RWPE2 (cell line): ENCODE measurements at regions not wholly inside any gene's neighbourhood (a gene's known extent, or its start where the extent isn't known, plus 50 kb on each side); places are given as distances from the start of the nearest gene placed in this dataset.

Source experiments
- ATAC-seq: fragments of 200-7000 bp; cut with Tn5 transposase; 3 replicates; pipeline ENCODE4 v1.9.1; 2021; ENCODE audit warnings: low read depth
- DNase-seq: peaks from one replicate; pipeline ENCODE4 v3.0.0-alpha.2; 2020; ENCODE audit warnings: low spot score
- H3K27ac ChIP-seq: fragments of 450-650 bp; 2 replicates; pipeline ENCODE4 v1.5.1; 2017; ENCODE audit warnings: mild to moderate bottlenecking; ENCODE audit not compliant: poor library complexity, severe bottlenecking
- H3K27me3 ChIP-seq: fragments of 250-450 bp; sonication (Bioruptor Pico); 2 replicates; pipeline ENCODE4 v1.5.1; 2021; ENCODE audit warnings: mild to moderate bottlenecking, moderate library complexity; ENCODE audit not compliant: insufficient read depth, poor library complexity, severe bottlenecking
- H3K36me3 ChIP-seq: fragments of 250-450 bp; sonication (Bioruptor Pico); 2 replicates; pipeline ENCODE4 v1.5.1; 2020; ENCODE audit warnings: low read depth, mild to moderate bottlenecking, moderate library complexity
- H3K4me1 ChIP-seq: fragments of 250-450 bp; sonication (Bioruptor Pico); 2 replicates; pipeline ENCODE4 v1.5.1; 2021; ENCODE audit warnings: mild to moderate bottlenecking, moderate library complexity; ENCODE audit not compliant: insufficient read depth, poor library complexity, severe bottlenecking
- H3K4me3 ChIP-seq: fragments of 250-450 bp; sonication (Bioruptor Pico); 2 replicates; pipeline ENCODE4 v1.5.1; 2021; ENCODE audit warnings: mild to moderate bottlenecking, moderate library complexity; ENCODE audit not compliant: severe bottlenecking
- H3K9me3 ChIP-seq: fragments of 250-450 bp; sonication (Bioruptor Pico); 2 replicates; pipeline ENCODE4 v1.5.1; 2021; ENCODE audit warnings: mild to moderate bottlenecking, moderate library complexity; ENCODE audit not compliant: severe bottlenecking
- TF ChIP-seq, protein P1 (sequence below): fragments of 450-650 bp; IDR thresholded peaks from one replicate; pipeline ENCODE4 v1.5.1; 2017; ENCODE audit warnings: mild to moderate bottlenecking, moderate library complexity; ENCODE audit not compliant: poor library complexity, severe bottlenecking

DNA sequence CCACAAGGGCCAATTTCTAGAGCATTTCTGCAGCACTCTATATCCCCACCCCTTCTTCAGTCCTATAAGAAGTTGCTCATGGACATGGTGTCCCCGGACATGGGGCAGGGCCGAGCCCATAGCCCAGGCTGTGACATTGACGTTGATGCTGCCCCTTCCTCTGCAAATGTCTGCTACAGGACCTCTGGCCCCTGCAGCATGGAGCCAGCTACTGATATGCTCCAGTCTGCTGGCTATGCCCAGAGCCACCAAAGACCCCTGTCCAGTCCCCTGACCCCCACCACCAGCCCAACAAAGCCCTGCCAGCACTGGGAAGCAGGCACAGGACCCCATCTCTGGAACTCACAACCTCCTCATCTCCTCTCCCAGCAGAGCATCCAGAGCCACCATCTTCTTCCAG lies 120.1 kb upstream of the SMAD3 start:
- ATAC-seq (no peak), DNase-seq (peak; percentile 35)
- H3K36me3 ChIP-seq: no peaks in the 10 kb centered on the region

DNA sequence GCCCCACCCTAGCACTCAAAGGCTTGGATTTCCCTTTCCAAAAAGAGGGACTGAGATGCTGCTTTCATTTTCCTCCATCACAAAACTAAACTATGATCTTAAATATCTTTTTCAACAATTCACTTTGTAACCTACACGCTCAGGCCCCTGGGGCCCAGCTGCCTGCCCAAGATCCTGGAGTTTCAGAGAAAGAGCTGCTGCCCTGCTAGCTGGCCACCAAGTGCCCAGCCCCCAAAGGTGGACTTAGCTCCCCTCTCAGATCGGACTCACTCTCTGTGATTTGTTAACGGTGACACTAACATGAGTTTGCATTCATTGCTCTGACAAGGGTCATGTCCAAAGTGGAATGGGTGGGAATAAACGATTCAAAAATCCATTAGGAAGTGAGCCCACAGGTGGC lies 119.6 kb upstream of the SMAD3 start:
- H3K4me3 ChIP-seq: no peak overlapping the region
- no peaks in the 10 kb centered on the region for H3K4me1 ChIP-seq
- no peak overlapping the region for H3K27ac ChIP-seq
- H3K36me3 ChIP-seq: no peaks in the 10 kb centered on the region
- DNase-seq (no peak), ATAC-seq (no peak)
- no peaks in the 10 kb centered on the region for H3K27me3 ChIP-seq
- no peaks in the 10 kb centered on the region for H3K9me3 ChIP-seq
- TF ChIP-seq, protein P1, sequence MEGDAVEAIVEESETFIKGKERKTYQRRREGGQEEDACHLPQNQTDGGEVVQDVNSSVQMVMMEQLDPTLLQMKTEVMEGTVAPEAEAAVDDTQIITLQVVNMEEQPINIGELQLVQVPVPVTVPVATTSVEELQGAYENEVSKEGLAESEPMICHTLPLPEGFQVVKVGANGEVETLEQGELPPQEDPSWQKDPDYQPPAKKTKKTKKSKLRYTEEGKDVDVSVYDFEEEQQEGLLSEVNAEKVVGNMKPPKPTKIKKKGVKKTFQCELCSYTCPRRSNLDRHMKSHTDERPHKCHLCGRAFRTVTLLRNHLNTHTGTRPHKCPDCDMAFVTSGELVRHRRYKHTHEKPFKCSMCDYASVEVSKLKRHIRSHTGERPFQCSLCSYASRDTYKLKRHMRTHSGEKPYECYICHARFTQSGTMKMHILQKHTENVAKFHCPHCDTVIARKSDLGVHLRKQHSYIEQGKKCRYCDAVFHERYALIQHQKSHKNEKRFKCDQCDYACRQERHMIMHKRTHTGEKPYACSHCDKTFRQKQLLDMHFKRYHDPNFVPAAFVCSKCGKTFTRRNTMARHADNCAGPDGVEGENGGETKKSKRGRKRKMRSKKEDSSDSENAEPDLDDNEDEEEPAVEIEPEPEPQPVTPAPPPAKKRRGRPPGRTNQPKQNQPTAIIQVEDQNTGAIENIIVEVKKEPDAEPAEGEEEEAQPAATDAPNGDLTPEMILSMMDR: no peak

More for the DNA sequence above, 120.1 kb upstream of the SMAD3 start:
- Histone ChIP-seq H3K4me1 (no peaks in the 10 kb centered on the region), H3K9me3 (no peaks in the 10 kb centered on the region), H3K4me3 (no peak overlapping the region), H3K27ac (no peak overlapping the region), H3K27me3 (no peaks in the 10 kb centered on the region)
- TF ChIP-seq, protein P1: no peak

DNA sequence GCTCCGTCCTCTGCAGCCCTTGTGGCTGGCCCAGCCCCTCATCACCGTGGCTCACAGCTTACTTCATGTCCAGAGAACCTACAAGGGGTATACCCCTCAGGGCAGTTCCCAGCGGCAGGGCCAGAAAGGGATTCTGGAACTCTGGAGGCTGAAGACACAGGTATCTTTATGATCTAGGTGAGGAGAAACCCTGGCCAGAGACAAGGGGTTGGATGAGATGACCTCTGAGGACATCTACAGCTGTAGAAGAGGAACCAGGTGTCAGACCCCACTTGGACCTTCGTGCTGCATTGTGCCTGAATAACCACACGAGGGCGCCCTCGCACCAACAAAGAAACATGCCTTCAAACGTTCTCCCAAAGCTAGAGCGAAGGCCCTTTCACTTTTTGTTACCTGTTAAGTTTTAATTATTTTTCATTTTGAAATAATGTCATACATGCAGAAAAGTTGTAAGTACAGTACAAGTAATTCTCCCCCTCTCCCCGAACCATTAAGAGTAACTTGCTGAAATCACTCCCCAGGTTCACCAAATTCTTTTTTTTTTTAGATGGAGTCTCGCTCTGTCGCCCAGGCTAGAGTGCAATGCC lies 118.7 kb upstream of the SMAD3 start:
- no peak for DNase-seq
- peak; percentile 72 for ATAC-seq

DNA sequence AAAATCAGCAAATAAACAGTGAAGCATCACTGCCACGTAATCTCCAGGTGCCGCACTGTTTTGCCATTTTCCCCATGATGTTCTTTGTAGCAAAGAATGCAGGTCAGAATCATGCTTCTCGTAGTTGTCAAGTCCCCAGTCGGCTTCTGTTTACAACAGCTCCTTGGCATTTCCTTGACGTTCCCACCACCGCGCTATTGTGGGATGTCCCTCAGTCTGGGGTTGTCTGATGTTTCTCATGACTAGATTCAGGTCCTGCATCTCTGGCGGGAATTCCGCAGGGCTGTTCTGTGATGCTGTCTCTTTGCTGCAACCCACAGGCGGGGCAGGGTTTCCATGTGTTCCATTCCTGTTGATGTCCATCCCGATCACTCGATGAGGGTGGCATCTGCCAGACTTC lies 117.9 kb upstream of the SMAD3 start:
- DNase-seq (no peak), ATAC-seq (no peak)
- TF ChIP-seq, protein P1: no peak
- no peaks in the 10 kb centered on the region for H3K27me3 ChIP-seq
- no peaks in the 10 kb centered on the region for H3K36me3 ChIP-seq
- H3K9me3 ChIP-seq: no peaks in the 10 kb centered on the region
- H3K27ac ChIP-seq: no peak overlapping the region
- no peaks in the 10 kb centered on the region for H3K4me1 ChIP-seq
- no peak overlapping the region for H3K4me3 ChIP-seq

More for the DNA sequence above, 118.7 kb upstream of the SMAD3 start:
- Histone ChIP-seq H3K27me3 (no peaks in the 10 kb centered on the region), H3K4me1 (no peaks in the 10 kb centered on the region), H3K9me3 (no peaks in the 10 kb centered on the region), H3K36me3 (no peaks in the 10 kb centered on the region), H3K27ac (no peak overlapping the region), H3K4me3 (no peak overlapping the region)
- TF ChIP-seq, protein P1: peak; percentile 99

DNA sequence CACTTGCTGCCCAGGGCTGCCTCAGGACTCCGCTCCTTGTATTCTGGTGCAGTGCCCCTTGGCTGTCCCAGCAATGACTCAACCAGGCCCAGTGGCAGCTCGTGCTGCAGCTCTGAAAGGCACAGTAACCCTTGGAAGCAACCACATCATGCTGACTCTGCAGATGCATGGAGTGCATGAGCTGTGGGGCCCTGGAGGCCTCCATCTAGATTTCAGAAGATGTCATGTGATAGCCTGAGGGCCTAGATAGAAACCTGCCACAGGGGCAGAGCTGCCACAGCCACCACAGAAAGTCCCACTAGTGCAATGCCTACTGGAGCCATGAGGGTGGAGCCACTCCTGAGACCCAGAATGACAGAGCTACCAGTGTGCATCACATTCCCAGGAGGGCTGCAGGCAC lies 117.1 kb upstream of the SMAD3 start:
- Histone ChIP-seq H3K4me3 (no peak overlapping the region), H3K27me3 (no peaks in the 10 kb centered on the region), H3K9me3 (no peaks in the 10 kb centered on the region), H3K36me3 (no peaks in the 10 kb centered on the region), H3K27ac (no peak overlapping the region), H3K4me1 (no peaks in the 10 kb centered on the region)
- ATAC-seq (no peak), DNase-seq (no peak)
- TF ChIP-seq, protein P1: no peak
